Left hindlimb (tissue), 1 donor: ENCODE measurements at regions not wholly inside any gene's neighbourhood (a gene's known extent, or its start where the extent isn't known, plus 50 kb on each side); places are given as distances from the start of the nearest gene placed in this dataset.
"Not testable (repeated sequence)": the region's sequence is repeated elsewhere in the genome, so short reads cannot be mapped to it uniquely, and the experiment has no call there.

Source experiments
- DNase-seq: peaks from one replicate; pipeline ENCODE4 v3.0.0-alpha.2; 2018

DNA sequence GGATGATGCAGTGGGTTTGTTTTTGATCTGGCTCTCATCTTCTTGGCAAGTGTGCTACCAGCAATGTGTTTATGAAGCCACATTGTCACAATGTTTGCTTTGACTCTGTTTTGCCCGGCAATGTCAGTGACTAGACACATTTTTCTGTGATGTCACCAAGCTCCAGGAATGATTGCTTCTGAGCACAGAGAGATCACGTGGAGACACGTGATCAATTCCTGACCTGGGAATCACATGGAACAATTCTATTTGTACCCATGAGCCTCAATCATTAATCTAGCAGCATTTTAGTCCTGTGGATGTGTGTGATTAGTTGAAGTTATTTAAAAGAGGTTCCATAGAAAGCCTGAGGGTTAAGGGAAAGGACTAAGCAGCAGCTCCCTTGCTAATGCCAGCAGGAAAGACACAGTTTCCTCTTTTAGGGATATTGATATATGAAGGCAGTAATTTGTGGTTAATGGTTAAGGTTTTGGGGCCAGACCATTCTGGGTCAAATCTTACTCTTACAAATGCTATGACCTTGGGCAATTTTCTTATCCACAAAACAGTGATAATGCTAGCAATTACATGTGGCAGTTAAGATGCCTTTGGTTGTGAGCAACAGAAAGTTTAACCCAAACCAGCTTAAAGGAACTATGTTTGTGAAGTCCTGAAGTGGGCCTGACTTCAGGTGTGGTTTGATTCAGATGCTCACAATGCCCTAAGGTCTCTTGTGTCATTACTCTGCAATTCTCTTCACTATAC, 59.0 kb downstream of the FASLG start:
- DNase-seq = no peak

DNA sequence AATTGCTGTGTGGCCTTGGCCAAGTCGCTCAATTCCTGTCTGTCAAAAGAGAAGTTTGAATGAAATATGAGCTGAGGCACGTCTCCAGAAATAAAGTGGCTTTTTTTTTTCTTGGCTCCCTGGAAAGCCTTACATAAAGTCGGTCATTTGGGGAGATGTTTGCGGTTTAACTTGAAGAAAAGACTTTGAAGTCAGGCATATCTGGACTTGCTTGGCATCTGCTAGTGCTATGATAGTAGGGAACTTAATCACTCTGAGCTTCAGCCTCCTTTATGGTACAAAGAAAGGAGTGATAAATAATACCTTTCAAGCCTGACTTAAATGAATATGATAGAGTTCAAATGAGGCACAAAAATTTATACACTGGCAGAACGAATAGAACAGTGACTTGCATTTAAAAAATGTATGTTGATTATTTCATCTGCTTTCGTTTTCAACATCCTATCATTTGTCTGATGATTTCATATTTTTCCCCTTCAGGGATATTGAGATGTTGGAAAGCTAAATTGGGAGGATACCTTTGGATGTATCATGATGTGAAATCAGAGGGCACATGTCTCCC, 60.2 kb downstream of the FASLG start:
- DNase-seq = no peak

DNA sequence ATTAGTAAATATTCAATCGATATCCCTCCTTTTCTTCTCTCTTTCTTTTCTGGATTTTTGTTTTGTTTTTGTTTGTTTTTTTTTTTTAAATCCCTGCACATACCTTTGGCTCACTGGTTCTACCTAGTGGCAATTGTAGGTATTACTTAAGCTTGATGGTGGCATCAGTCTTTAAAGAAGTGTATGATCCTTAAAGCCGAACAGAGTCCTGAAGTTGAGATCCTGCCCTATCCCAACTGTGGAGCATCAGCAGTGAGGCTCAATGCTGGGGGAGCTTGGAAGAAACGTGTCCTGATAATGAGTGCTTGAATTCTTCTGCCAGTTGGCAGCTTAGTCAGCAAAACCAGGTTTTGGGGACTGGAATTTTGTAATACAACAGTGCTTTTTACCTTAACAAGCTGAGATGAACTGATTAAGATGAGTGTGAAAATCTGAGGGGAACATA, 60.8 kb downstream of the FASLG start:
- DNase-seq = no peak

GRCh38 chr1:172720339-172720738, 61.4 kb downstream of the FASLG start:
- DNase-seq = no peak

DNA sequence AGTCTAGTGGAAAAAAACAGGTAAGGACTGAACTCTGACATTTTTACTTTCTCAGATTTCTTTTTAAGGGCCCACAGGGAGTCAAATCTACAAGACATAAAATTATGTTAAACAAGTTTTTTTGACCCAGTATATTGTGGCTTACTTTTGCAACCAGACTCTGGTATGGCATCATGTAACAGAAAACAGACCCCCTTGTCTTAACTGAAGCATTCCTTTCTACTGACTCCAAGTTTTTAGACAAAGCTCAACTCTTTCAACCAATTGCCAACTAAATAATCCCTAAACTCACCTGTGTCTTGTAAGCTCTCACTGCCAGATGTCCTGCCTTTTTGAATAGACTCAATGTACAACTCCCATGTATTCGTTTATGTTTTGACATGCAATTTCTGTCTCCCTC, 64.3 kb downstream of the FASLG start:
- no peak for DNase-seq

- DNase-seq = no peak
These were observed 65.3 kb downstream of the FASLG start for GRCh38 chr1:172724232-172724631.

DNA sequence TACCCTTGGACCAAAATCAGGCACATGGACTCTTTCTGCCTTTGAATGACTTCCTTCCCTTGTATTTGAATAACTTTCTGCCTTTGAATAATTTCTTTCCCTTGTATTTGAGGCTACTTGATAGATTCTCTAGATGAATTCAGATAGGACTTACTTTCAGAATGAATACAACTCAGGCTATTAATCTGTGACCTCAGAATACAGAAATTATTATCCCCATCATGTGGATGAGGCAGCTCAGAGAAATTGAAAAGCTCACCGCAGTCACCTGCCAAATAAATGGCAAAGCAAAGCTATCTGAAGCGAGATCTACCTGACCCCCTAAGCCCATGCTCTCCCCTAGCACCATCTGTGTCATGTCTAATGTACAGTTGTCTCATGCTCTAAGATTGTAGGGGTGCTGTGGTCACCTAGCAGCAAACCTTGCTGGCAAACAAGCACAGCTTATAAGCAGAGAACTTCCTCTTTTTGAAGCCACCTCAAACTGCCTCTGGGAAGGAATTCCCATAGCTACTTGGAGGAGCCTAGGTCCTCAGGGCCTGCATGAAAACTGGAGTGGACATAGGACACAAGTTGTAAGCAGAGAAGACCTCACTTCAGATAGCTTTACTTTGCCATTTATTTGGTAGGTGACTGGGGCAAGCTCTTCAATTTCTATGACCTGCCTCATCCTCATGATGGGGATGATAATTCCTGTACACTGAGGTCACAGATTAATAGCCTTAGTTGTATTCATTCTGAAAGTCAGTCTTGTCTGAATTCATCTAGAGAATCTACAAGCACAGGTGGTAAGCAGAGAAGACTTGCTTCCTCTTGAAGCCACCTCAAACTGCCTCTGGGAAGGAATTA, 66.1 kb downstream of the FASLG start:
- no peak for DNase-seq

- no peak for DNase-seq
These were observed 67.8 kb downstream of the FASLG start for GRCh38 chr1:172726740-172727139.

GRCh38 chr1:172727275-172727857, 68.5 kb downstream of the FASLG start:
- no peak for DNase-seq

DNA sequence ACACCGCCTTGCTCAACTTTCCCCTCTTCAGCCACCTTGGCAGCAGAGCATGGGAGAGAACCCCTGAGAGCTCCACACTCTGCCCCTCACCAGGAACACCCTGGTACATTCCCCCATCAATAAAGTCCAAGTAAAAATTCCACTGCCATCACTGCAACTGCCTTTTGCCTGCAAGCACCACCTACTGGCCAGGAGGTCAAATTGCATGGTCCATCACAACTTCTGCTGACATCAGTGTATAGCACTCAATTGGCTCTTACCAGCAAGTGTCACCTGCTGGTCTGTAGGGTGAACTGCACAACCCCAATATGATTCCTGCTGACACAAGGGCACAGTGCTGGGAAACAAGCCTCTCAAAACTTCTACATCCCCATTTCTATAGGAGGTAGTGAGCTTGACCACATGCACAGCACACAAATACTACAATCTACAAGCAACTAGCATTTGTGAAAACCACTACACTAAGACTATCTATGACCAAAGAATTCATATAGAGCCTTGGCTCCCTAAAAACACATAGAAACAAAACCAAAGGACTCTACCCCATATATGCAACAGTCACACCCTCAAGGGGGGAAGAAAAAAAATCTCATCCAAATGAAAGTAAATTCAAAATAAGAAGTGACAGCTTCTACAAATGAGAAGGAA, 69.2 kb downstream of the FASLG start:
- no peak for DNase-seq

DNA sequence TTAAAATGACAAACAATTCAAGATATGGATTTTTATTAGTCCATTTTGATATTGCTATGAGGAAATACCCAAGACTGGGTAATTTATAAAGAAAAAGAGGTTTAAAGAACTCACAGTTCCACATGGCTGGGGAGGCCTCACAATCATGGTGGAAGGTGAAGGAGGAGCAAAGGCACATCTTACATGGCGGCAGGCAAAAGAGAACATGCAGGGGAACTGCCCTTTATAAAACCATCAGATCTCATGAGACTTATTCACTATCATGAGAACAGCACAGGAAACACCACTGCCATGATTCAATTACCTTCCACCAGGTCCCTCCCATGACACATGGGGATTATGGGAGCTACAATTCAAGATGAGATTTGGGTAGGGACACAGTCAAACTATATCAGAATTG, 69.8 kb downstream of the FASLG start:
- not testable (repeated sequence) for DNase-seq

- DNase-seq = no peak
These were observed 73.5 kb downstream of the FASLG start for GRCh38 chr1:172732427-172732826.

- no peak for DNase-seq
These were observed 74.9 kb downstream of the FASLG start for GRCh38 chr1:172733815-172734214.

GRCh38 chr1:172738389-172738788, 79.5 kb downstream of the FASLG start:
- no peak for DNase-seq

DNA sequence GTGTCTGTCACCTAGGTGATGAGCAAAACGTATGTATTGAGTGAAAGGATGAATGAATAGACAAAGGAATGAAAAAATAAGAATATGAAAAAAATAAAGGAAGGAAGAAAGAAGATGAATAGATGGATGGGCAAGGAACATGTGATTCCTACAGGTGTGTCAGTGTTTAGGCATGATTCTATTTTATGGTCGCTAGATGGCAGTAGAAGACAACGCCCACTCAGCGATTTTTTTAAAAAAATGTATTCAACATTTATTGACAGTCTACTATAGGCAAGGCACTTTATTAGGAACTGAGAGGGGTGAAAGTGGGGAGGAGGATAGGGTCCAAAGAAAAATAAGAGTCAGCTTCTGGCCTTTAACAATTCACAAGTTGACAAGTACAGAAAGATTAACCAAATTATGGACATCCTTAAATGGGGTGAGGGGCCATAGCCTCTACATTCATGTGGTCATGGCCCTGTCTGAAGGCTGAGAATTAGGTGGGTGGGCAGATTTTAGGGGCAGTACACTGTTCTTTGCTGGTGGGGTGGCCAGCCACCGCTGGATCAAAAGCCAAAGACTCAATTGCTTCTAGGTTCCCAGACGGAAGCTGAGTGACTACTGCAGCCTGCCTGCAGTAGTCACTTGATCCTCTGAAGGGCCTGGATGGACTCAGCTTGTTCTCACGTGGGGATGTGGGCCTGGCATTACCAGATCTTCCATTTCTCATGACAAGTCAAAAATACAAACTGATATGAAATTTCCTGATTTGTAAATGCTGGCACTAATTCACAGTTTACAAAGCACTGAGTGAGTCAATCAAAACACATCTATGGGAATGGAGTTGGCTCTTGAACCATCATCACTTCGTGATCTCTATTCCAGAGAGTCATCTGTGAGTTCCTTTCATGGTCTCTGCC, 83.9 kb downstream of the FASLG start:
- no peak for DNase-seq

- DNase-seq = no peak
These were observed 86.1 kb downstream of the FASLG start for GRCh38 chr1:172745014-172745413.

DNA sequence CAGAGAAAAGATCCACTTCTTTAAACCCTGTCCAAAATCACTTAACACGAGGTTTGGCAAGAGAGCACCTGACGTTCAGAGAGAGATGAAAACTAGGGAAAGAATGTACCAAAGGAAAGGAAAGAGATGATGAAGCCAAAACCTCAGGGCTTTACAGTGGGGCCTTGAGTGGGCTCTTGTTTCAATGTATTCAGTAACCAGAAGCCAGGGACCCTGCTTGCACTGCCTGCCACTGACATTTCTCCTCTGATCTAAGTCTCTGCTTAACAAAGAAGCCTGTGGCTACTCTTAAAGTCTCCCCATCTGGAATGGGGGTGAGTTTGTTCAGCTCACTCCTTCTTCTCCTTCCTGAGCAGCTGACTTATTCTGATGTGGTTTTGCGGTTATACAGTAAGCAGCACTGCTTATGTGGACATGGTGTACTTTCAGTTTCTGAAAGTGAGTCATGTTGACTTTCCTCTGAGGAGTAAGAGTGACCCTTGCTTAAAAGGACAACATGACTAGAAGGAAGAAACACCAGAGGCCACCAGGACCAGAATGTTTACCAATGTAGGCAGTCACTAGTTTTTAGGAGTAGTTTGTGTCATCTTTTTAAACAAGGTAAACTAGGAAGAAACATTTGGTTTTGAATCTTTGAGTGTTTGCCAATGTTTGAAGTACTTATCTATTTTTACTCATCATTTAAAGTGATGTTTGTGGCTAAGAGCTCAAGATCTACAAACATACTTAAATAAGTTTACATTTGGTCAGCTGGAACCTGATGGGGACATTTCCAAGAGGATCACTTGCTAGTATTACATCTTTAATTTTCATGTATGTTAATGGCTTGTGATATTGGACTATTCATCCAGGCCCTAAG, 87.4 kb downstream of the FASLG start:
- DNase-seq = no peak

- DNase-seq = no peak
These were observed 89.3 kb downstream of the FASLG start for GRCh38 chr1:172748201-172748600.

GRCh38 chr1:172751683-172752082, 92.8 kb downstream of the FASLG start:
- DNase-seq = no peak

DNA sequence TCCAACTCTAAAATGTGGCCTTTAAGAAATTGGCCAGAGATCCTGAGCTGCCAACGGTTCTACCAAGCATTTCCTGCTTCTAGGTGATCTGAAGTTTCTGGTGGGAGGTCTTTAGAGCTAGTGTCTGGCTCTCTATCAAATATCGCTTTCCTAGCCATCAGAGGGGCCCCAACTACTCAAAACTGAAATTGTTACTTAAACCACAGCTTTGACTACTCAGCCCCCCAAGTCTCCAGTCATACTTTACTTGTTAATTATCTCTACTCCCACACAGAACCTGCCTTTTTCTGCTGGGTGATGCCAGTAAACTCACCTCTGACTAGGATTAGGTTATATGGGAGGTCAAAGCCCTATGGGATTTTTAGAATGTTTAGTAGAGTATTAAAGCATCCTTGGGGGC, 95.1 kb downstream of the FASLG start:
- DNase-seq = no peak

DNA sequence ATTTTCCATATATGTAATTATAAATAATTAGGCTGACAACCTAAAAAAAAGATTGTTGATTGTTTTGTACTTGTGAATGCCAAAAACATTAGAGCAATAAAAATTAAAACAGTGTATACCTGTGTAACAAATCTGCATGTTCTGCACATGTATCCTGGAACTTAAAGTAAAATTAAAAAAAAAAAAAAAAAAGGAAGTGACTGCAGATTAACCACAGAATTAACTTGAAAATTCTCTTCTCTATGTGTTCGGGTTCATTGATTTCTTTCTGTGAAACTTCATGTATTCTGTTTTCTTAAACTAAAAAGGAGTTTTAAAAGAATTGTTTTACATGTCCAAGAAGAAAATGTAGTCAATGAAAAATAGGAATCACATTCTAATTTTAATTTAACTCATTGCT, 95.7 kb downstream of the FASLG start:
- DNase-seq = no peak
